WTC11 (cell line): ENCODE measurements at regions not wholly inside any gene's neighbourhood (a gene's known extent, or its start where the extent isn't known, plus 50 kb on each side); places are given as distances from the start of the nearest gene placed in this dataset.

Source experiments
- ATAC-seq: fragments of 200-7000 bp; cut with Tn5 transposase; 2 replicates; pipeline ENCODE4 v1.10.0; 2021; ENCODE audit warnings: mild to moderate bottlenecking, moderate library complexity
- CTCF ChIA-PET: fragments of 300-600 bp; sonication (Branson Sonifier 250); formaldehyde crosslinking; loops from one replicate; lab custom pipeline; 2021; ENCODE audit warnings: antibody characterized with exemption; lab: Charles Lee
- POLR2A ChIA-PET: fragments of 350-600 bp; sonication (Branson Sonifier 250); formaldehyde crosslinking; loops from one replicate; lab custom pipeline; 2021; ENCODE audit warnings: antibody characterized with exemption; lab: Charles Lee
- DNase-seq: peaks from one replicate; pipeline ENCODE4 v3.0.0; 2021; ENCODE audit warnings: low spot score
- H3K27ac Mint-ChIP-seq: 2 replicates; pipeline ENCODE4 v1.8.0; 2021; ENCODE audit warnings: mixed read lengths
- H3K27me3 Mint-ChIP-seq: 2 replicates; pipeline ENCODE4 v1.8.0; 2021; ENCODE audit warnings: low read depth, mild to moderate bottlenecking, moderate library complexity, mixed read lengths
- H3K36me3 Mint-ChIP-seq: 2 replicates; pipeline ENCODE4 v1.8.0; 2021; ENCODE audit warnings: mixed read lengths
- H3K4me1 Mint-ChIP-seq: 2 replicates; pipeline ENCODE4 v1.8.0; 2022; ENCODE audit warnings: mixed read lengths
- H3K4me3 Mint-ChIP-seq: 2 replicates; pipeline ENCODE4 v1.8.0; 2021; ENCODE audit warnings: mild to moderate bottlenecking, moderate library complexity, mixed read lengths
- H3K9me3 Mint-ChIP-seq: 2 replicates; pipeline ENCODE4 v1.8.0; 2021; ENCODE audit warnings: mixed read lengths
- ARID4B ChIP-seq: sonication (generic); formaldehyde crosslinking; IDR thresholded peaks from 2 replicates; pipeline ENCODE4 v1.8.0; 2023; ENCODE audit warnings: missing genetic modification reagents, mild to moderate bottlenecking, borderline replicate concordance
- ATF1 ChIP-seq: sonication (generic); formaldehyde crosslinking; IDR thresholded peaks from 2 replicates; pipeline ENCODE4 v1.8.1; 2023; ENCODE audit warnings: mild to moderate bottlenecking, moderate library complexity, missing genetic modification reagents
- CREM ChIP-seq: sonication (generic); formaldehyde crosslinking; IDR thresholded peaks from 2 replicates; pipeline ENCODE4 v1.8.1; 2022; ENCODE audit warnings: mild to moderate bottlenecking, missing genetic modification reagents, moderate library complexity
- ETV6 ChIP-seq: sonication (generic); formaldehyde crosslinking; IDR thresholded peaks from 2 replicates; pipeline ENCODE4 v1.8.1; 2022; ENCODE audit warnings: mild to moderate bottlenecking, missing genetic modification reagents
- JAZF1 ChIP-seq: fragments of 250-450 bp; sonication (Bioruptor Pico); IDR thresholded peaks from 2 replicates; pipeline ENCODE4 v1.9.0; 2021; ENCODE audit warnings: moderate library complexity, mild to moderate bottlenecking, inconsistent platforms
- KAT7 ChIP-seq: sonication (generic); formaldehyde crosslinking; IDR thresholded peaks from 2 replicates; pipeline ENCODE4 v1.8.1; 2023; ENCODE audit warnings: missing genetic modification reagents, mild to moderate bottlenecking, borderline replicate concordance
- MXD4 ChIP-seq: fragments of 250-450 bp; sonication (Bioruptor Pico); IDR thresholded peaks from 2 replicates; pipeline ENCODE4 v1.8.0; 2021; ENCODE audit warnings: mild to moderate bottlenecking, moderate library complexity, borderline replicate concordance
- NR3C1 ChIP-seq: sonication (generic); formaldehyde crosslinking; conservative IDR thresholded peaks from 2 replicates; pipeline ENCODE4 v1.8.1; 2023; ENCODE audit warnings: low read depth, mild to moderate bottlenecking, missing genetic modification reagents
- PRRX2 ChIP-seq: fragments of 250-450 bp; sonication (Bioruptor Pico); IDR thresholded peaks from 2 replicates; pipeline ENCODE4 v1.8.0; 2021; ENCODE audit warnings: mild to moderate bottlenecking
- RORB ChIP-seq: fragments of 250-450 bp; sonication (Bioruptor Pico); IDR thresholded peaks from 2 replicates; pipeline ENCODE4 v1.9.0; 2021; ENCODE audit warnings: mild to moderate bottlenecking
- SMAD3 ChIP-seq: sonication (generic); formaldehyde crosslinking; IDR thresholded peaks from 2 replicates; pipeline ENCODE4 v1.8.0; 2022; ENCODE audit warnings: missing genetic modification reagents, mild to moderate bottlenecking, borderline replicate concordance
- SOX15 ChIP-seq: fragments of 250-450 bp; sonication (Bioruptor Pico); IDR thresholded peaks from 2 replicates; pipeline ENCODE4 v1.9.0; 2021; ENCODE audit warnings: mild to moderate bottlenecking
- TEAD1 ChIP-seq: sonication (generic); formaldehyde crosslinking; IDR thresholded peaks from 2 replicates; pipeline ENCODE4 v1.8.0; 2022; ENCODE audit warnings: mild to moderate bottlenecking, missing genetic modification reagents
- ZBTB43 ChIP-seq: sonication (generic); formaldehyde crosslinking; IDR thresholded peaks from 2 replicates; pipeline ENCODE4 v1.8.1; 2023; ENCODE audit warnings: mild to moderate bottlenecking, missing genetic modification reagents
- ZNF219 ChIP-seq: sonication (generic); formaldehyde crosslinking; IDR thresholded peaks from 2 replicates; pipeline ENCODE4 v1.8.0; 2023; ENCODE audit warnings: missing genetic modification reagents, mild to moderate bottlenecking, borderline replicate concordance
- ZNF281 ChIP-seq: sonication (generic); formaldehyde crosslinking; IDR thresholded peaks from 2 replicates; pipeline ENCODE4 v1.8.0; 2023; ENCODE audit warnings: mild to moderate bottlenecking, missing genetic modification reagents
- TF ChIP-seq, protein P1 (sequence below): sonication (generic); formaldehyde crosslinking; IDR thresholded peaks from 2 replicates; pipeline ENCODE4 v1.8.1; 2022; ENCODE audit warnings: low read depth, mild to moderate bottlenecking, moderate library complexity, missing genetic modification reagents, borderline replicate concordance
- TF ChIP-seq, protein P2 (sequence below): sonication (generic); formaldehyde crosslinking; IDR thresholded peaks from 2 replicates; pipeline ENCODE4 v1.8.1; 2023; ENCODE audit warnings: mild to moderate bottlenecking, missing genetic modification reagents
- TF ChIP-seq, protein P3 (sequence below): fragments of 250-450 bp; sonication (Bioruptor Pico); conservative IDR thresholded peaks from 2 replicates; pipeline ENCODE4 v1.9.0; 2021; ENCODE audit warnings: mild to moderate bottlenecking

- no peak overlapping the region for H3K4me3 Mint-ChIP-seq
- CTCF ChIA-PET = no interaction called here
- DNase-seq (no peak), ATAC-seq (no peak)
- H3K4me1 Mint-ChIP-seq = no peaks in the 10 kb centered on the region
- H3K9me3 Mint-ChIP-seq = peaks cover 6% of the 10 kb centered on the region; the same call in 1 of the 2 replicates
- no peaks in the 10 kb centered on the region; the same call in 1 of the 2 replicates for H3K27me3 Mint-ChIP-seq
- H3K27ac Mint-ChIP-seq = no peak overlapping the region
- H3K36me3 Mint-ChIP-seq = no peaks in the 10 kb centered on the region
- POLR2A ChIA-PET = no interaction called here
- no peak for TF ChIP-seq RORB (CRISPR knock-in tag)
- TF ChIP-seq ETV6 (CRISPR knock-in tag) = no peak
- no peak for TF ChIP-seq ARID4B
- TF ChIP-seq MXD4 = no peak
- TF ChIP-seq CREM = no peak
- no peak for TF ChIP-seq JAZF1 (CRISPR knock-in tag)
- TF ChIP-seq TEAD1 (CRISPR knock-in tag) = no peak
- TF ChIP-seq, protein P1, sequence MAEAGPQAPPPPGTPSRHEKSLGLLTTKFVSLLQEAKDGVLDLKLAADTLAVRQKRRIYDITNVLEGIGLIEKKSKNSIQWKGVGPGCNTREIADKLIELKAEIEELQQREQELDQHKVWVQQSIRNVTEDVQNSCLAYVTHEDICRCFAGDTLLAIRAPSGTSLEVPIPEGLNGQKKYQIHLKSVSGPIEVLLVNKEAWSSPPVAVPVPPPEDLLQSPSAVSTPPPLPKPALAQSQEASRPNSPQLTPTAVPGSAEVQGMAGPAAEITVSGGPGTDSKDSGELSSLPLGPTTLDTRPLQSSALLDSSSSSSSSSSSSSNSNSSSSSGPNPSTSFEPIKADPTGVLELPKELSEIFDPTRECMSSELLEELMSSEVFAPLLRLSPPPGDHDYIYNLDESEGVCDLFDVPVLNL (CRISPR knock-in tag) = no peak
- no peak for TF ChIP-seq KAT7 (CRISPR knock-in tag)
- no peak for TF ChIP-seq ZNF219 (CRISPR knock-in tag)
- TF ChIP-seq PRRX2 = no peak
- no peak for TF ChIP-seq ATF1 (CRISPR knock-in tag)
- no peak for TF ChIP-seq SOX15
- no peak for TF ChIP-seq ZNF281 (CRISPR knock-in tag)
- TF ChIP-seq, protein P2, sequence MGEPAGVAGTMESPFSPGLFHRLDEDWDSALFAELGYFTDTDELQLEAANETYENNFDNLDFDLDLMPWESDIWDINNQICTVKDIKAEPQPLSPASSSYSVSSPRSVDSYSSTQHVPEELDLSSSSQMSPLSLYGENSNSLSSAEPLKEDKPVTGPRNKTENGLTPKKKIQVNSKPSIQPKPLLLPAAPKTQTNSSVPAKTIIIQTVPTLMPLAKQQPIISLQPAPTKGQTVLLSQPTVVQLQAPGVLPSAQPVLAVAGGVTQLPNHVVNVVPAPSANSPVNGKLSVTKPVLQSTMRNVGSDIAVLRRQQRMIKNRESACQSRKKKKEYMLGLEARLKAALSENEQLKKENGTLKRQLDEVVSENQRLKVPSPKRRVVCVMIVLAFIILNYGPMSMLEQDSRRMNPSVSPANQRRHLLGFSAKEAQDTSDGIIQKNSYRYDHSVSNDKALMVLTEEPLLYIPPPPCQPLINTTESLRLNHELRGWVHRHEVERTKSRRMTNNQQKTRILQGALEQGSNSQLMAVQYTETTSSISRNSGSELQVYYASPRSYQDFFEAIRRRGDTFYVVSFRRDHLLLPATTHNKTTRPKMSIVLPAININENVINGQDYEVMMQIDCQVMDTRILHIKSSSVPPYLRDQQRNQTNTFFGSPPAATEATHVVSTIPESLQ = no peak
- TF ChIP-seq NR3C1 (CRISPR knock-in tag) = no peak
- TF ChIP-seq, protein P3, sequence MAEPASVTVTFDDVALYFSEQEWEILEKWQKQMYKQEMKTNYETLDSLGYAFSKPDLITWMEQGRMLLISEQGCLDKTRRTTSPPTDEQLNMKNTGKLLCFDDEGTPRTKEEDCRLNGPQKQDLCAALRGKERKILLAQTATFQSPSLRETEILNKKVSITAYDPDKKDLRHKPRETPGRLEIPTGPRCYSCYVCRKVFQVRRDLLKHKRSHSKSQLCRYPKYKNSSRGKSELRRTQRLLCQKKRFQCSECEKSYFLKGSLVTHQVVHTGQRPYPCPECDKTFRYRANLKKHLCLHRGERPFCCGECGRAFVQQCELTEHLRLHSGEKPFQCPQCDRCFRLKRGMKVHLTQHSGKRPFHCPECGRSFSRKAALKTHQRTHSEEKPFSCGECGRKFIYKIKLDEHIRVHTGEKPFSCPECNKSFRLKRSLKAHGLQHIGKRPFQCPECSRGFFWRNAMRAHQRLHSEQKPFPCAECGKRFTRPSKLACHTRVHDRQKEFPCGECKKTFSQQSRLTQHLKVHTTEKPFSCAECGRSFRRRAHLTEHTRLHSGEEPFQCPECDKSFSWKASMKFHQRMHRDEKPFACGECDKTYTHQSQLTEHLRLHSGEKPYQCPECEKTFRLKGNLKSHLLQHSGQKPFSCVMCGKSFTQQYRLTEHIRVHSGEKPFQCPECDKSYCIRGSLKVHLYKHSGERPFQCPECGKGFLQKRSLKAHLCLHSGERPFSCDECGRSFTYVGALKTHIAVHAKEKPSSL = no peak
- no peak for TF ChIP-seq ZBTB43 (CRISPR knock-in tag)
- TF ChIP-seq SMAD3 (CRISPR knock-in tag) = no peak
Measured at GRCh38 chr12:103053089-103053488, 95.6 kb downstream of the ASCL1 start.
